GM19324 (cell line): ENCODE measurements at regions not wholly inside any gene's neighbourhood (a gene's known extent, or its start where the extent isn't known, plus 50 kb on each side); places are given as distances from the start of the nearest gene placed in this dataset.

Experiments used
- ATAC-seq: cut with Tn5 transposase; IDR thresholded peaks from one replicate; pipeline ENCODE4 v1.9.1; 2021; ENCODE audit warnings: mild to moderate bottlenecking, moderate library complexity; ENCODE audit not compliant: unreplicated experiment, low FRiP score

DNA sequence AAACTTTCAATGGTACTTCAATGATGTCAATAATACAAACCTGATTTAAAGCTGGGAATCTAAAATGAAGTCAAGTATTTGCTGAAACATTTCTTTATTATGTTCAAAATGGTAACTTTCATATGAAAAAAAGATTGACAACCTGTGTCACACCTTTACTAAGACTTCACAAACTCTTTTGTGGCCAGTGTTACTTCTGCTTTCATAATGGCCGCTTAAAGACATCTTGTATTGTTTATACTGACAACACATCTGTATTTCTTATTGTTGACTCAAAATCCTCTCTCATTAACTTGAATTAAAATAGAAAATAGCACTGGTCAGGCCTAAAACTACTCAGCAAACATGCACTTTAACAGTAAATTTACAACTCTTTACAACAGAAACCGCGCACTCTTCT lies 312.3 kb upstream of the CNTN6 start:
- no peak for ATAC-seq

DNA sequence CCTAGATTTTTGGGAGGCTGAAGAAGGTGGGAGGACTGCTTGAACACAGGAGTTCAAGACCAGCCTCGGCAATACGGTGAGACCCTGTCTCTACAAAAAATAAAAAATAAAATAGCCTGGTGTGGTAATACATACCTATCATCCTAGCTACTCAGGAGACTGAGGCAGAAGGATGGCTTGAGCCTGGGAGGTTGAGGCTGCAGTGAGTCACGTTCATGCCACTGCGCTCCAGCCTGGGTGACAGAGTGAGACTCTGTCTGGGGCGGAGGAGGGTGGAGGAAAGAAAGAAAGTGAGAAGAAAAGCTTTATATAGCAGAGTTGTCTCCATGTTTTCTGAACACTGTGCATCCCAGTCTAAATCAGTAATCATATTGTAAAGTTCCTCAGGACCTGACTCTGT lies 301.4 kb upstream of the CNTN6 start:
- ATAC-seq = no peak

DNA sequence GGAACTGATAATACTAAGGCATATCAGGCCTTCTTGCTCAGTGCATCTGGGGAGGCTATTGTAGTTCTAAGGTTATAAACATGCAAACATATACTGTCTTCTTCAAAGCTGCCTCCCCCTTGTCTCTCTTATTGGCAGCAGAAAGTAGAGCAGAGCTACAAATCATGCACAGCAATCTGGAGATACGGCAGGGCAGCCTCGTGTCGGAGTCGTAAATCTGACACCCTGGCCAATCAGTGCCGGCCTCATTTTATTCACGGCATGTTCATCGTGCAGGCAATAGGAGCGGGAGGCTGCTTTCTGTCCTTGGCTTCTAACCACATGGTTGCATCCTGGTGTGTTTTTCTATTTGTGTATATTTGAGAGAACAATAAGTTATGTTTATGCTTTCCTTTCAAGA lies 300.2 kb upstream of the CNTN6 start:
- no peak for ATAC-seq

DNA sequence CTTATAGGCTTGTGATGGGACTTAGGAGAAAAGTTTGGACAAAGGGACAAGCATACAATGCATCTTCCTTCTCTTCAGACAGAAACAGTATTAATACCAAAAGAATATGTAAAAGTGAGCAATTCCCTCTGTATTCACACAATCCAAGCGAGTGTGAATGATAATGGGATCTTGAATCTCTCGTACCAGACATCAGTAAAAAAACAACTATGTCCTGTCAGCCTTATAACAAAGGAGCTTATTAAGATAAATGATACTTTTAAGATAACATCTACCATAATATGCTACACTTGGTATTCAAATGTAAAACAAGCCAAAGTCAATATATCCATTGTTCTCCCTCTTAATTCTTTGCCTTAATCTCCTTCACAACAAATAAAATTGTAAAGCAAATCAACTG lies 288.6 kb upstream of the CNTN6 start:
- no peak for ATAC-seq

DNA sequence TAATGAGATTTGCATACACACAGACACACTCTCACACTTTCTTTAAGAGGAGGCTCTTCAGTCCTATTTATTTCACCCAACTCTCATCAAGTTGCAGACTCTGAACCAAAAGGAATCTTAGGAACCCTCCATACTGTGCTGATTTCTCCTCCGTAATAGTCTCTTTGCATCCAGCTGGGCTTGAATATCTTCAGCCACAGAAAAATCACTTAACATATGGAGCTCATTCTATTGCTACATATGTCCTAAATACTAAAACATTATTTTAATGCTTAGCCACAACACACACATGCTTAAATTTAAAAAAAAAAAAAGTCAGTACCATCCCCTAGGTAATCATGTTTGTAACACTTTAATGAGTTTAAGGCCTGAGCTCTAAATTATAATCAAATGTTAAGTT lies 287.5 kb upstream of the CNTN6 start:
- no peak for ATAC-seq

DNA sequence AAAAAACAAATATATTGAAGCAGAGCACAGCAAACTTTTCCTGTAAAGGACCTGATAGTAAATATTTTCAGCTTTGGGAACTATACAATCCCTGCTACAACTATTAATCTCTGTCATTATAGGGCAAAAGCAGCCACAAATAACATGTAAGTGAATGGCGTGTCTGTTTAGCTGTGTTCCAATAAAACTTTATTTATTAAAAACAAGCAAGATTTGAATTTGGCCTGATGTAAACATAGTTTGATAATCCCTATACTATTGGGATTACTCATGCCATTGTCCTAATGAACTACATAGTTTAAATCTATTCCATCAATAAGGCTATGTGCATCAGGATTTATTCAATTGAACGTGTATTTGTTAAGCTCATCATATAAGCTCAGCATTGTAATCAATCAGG lies 286.8 kb upstream of the CNTN6 start:
- no peak for ATAC-seq

DNA sequence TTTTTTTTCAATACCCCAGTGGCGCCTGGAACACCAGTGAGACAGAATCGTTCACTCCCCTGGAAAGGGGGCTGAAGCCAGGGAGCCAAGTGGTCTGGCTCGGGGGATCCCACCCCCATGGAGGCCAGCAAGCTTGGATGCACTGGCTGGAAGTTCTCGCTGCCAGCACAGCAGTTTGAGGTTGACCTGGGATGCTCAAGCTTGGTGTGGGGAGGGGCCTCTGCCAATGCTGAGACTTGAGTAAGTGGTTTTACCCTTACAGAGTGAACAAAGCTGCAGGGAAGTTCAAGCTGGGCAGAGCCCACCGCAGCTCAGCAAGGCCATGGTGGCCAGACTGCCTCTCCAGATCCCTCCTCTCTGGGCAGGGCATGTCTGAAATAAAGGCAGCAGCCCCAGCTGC lies 276.2 kb upstream of the CNTN6 start:
- no peak for ATAC-seq

DNA sequence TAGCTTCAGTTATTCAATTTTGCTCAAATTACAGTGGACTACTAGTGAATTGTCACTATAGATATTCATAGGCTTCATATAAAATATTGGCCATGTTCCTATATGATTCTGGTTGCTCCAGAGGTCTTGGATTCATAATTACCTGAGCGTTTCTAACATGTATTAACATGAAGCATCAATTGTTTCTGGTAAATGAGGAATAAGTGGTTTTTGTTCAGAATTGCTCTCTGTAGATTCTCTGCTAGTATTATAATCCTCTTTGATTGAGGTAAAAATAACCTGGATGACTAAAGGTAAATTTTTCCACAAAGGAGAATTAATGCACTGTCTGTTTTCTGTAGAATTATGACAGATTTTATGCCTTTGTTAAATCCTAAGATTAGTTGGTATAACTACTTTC lies 258.1 kb upstream of the CNTN6 start:
- ATAC-seq = no peak

DNA sequence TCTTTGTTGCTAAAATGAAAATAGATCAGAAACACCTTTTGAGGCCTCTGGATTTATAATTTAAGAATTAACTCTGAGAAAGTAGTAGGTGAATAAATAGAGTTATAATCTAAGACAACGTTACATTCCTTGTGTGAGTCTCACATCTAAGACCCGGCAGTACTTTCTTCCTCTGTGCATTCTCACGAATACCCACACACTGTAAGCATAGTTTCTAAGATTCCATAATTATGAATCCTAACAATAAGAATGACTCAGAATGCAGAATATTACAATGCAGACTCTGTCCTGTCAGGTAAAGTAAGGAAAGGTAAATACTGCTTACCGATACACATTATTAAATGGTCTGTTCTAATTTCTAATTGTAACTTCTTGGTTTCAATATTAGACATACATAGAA lies 257.7 kb upstream of the CNTN6 start:
- ATAC-seq = no peak

DNA sequence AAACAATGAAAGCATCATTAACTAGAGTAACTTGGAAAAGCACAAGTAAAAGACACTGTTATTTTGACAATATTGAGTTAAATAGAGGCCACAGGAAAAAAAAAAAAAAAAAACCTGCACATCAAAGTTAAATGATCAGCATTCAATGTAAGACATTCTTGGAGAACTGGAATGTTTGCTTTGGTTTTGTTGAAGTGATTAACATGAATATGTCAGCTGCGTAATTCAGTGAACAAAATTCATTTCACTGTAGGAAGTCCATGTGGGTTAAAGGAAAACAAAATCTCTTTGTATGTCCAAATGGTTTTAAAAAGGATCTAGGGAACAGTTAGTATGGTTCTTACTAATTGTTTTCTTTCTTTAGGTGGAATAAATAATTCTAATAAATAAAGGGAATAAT lies 252.8 kb upstream of the CNTN6 start:
- no peak for ATAC-seq

DNA sequence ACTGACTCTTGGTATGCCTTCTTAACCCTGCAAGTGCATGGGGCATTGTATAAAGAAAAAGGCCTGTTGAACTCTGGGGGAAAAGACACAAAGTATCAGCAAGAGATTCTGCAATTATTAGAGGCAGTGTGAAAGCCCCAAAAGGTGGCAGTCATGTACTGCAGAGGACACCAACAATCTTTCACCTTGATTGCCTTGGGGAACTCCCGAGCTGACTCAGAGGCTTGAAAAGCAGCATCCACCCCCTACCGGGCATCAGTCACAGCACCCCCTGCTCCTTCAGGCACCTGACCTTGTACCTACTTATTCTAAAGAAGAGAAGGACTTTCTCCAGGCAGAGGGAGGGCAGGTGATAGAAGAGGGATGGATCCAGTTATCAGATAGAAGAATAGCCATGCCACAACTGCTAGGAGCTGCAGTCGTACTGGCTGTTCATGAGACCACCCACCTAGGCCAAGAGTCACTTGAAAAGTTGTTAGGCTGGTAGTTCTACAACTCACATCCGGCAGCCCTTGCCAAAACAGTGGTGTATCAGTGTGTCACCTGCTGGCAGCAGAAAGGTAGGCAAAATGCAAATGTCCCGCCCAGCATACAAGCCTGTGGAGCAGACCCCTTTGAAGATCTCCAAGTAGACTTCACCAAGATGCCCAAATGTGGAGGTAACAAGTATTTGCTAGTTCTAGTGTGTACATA lies 241.6 kb upstream of the CNTN6 start:
- peak; percentile 65 for ATAC-seq

DNA sequence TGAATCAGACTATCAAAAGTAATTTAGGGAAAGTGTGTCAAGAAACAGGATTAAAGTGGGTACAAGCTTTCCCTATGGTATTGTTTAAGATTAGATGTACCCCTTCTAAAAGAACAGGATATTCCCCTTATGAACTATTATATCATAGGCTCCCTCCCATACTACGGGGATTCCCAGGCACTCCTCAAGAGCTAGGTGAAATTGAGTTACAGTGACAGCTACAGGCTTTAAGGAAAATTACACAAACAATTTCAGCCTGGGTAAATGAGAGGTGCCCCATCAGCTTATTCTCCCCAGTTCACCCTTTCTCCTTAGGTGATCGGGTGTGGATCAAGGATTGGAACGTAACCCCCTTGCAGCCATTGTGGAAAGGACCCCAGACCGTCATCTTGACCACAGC lies 240.8 kb upstream of the CNTN6 start:
- no peak for ATAC-seq

DNA sequence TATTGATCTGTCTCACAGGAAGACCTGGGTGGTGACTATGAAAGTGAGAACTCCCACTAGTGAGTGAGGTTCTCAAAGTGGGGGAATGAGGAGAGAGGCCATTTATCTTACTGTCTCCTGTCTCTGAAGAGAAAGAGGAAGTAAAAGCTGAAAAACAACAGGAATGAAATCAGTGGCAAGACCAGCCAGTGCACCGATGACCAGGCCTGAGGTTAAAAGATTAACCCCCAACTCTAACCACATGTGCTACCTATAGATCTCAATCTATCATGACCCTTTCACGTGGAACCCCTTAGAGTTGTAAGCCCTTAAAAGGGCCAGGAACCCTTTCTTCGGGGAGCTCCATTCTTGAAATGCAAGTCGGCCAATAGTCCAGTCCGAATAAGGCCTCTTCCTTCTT lies 239.3 kb upstream of the CNTN6 start:
- no peak for ATAC-seq

DNA sequence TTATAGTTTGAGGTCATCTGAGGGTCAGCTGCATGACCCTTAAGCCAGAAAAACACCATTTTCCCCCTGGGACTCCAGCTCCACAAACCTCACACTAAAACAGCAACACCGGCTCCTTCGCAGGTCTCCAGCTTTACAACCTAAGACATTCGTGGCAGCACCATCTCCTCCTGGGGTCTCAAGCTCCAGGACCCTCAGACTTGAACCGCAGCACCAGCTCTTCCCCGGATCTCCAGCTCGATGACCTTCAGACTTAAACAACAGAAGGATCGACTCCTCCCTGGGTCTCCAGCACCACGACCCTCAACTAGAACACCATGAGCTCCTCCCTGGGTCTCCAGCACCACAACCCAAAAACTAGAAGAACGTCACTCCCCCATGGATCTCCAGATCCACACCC lies 233.7 kb upstream of the CNTN6 start:
- no peak for ATAC-seq

DNA sequence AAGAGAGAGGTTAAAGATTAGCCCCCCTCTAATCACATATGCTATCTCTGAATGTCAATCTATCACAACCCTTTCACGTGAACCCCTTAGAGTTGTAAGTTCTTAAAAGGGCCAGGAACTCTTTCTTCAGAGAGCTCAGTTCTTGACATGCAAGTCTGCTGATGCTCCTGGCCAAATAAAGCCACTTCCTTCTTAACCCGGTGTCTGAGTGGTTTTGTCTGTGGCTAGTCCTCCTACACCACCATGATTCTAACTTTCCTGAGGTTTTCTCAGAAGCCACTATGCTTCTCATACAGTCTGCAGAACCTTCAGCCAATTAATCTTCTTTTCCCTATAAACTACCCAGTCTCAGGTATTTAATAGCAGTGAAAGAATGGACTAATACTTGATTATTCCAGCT lies 231.1 kb upstream of the CNTN6 start:
- no peak for ATAC-seq

DNA sequence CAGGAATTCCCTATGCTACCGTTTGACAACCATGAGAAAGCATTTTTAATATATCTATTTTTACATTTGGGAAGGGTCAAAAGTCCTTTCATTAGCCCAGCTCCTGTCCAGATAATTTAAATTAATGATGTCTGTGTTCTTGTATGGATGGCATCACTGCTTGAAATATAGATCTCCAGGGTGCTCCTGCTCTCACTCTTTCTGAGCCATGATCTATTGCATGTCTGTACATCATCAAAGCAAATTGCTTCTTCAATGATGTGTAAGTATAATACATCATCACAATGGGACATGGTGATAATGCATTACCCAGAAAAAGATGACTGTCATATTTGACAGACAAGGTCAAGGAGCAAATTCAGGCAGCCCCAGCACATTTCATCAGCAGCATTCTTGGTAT lies 223.6 kb upstream of the CNTN6 start:
- no peak for ATAC-seq

DNA sequence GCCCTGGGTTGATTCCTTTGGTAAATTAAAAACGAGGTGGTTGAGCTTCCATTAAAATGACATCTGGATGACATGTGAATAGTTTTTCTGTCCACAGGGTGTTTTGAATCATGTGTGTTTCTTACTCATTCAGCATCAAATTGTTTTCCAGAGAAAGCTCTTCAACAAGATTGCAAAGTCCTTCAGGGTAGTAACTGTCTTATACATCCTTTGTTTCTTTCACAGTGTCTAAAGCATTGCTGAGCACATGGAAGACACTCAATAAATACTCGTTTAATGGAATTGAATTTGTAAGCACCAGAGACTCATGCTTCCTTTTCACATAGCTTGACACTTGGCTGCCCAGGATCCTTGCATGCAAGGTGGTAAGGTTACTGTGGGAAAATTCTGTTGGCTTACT lies 223.1 kb upstream of the CNTN6 start:
- no peak for ATAC-seq

DNA sequence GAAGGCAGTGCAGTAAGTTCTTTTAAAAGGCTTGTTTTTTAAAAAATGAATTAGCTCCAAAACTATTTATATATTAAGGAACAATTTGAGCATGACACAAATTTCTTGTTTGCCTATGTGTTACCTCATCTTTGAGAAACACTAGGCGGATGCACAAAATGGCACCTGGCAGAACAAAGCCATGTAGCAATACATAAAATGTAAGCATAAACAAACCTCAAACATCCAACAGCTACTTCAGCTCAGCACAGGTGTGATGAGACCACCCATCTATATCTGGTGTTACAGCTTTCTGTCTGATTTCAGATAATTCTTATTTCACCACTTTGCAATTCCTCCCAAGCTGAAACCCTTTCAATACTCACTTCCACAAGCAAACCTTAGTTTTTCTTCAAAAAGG lies 221.2 kb upstream of the CNTN6 start:
- ATAC-seq = no peak

DNA sequence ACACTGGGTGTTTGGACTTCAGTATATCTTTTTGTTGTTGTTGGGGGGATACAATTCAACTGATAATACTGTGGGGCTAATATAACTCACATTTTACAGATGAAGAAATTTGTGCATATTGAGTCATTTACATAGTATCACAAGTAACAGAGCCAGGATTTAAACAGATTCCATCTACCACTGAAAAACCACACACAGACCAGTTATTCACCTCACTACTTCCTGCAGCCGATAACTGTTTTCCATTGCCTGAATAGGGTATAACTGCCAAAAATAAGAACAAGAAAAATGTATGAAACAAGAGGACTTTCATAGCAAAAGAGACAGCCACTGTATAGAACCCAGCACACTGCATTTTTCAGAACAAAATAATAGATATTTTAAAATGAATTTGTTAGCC lies 215.8 kb upstream of the CNTN6 start:
- no peak for ATAC-seq

DNA sequence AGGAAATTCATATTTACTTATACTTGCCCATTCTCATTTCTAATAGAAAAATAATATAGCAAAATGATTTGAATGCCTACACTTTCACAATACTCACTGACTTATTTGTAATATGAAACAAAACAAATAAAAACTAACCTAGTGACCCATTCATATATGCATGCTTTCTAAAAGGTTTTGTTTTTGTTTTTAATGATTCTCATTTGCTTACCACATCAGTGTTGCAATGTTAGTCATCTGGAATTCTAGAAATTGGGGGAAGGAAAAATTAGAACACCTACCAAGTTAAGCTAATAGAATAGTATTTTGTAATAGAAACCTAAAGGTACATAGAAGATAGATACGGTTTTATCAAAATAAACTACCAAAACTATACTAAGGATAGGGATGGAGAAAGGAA lies 214.1 kb upstream of the CNTN6 start:
- no peak for ATAC-seq

DNA sequence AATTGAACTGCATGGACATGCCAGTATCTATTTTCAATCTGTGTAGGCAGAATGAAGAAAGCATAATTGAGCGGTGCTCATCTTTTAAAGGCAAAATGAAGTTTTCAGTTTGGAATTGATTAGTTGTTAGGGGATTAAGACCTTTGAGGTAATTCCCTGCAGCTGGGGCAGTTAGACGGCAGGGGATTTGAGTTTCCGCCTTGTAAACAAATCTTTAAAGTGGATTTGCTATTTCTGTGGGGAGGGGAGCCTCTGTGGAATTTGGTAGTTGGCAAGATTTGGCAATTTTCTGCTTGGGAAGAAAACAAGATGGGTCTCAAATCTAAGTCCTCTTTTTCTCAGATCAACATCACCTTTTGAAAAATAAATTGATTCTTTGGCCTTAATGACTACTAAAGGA lies 212.5 kb upstream of the CNTN6 start:
- ATAC-seq = no peak

DNA sequence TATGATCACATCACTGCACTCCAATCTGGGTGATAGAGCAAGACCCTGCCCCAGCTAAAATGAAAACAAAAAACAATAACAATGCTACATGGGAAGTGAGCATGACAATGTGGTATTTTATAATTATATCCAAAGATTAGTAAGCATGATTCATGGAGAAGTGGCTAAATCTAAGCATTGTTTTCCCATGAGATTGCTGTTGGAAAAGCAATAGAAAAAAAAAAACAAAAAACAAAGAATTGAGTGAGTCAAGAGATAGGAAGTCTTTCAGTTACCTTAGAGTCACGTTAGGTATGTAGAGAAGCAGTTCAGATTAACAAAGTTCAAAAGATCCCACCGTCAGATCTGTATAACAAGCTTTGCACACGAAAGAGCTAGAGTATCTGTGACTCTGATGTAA lies 210.3 kb upstream of the CNTN6 start:
- no peak for ATAC-seq
